Colonic mucosa (tissue), 4 donors: ENCODE measurements at regions not wholly inside any gene's neighbourhood (a gene's known extent, or its start where the extent isn't known, plus 50 kb on each side); places are given as distances from the start of the nearest gene placed in this dataset.

ENCODE experiments used
- DNase-seq: peaks from one replicate; pipeline ENCODE4 v3.0.0-alpha.2; 2020
- H3K27ac ChIP-seq: fragments of 200-600 bp; one replicate; pipeline ENCODE4 v1.8.0; 2021
- H3K27me3 ChIP-seq: fragments of 200-600 bp; one replicate; pipeline ENCODE4 v1.8.0; 2021
- H3K36me3 ChIP-seq: fragments of 200-600 bp; one replicate; pipeline ENCODE4 v1.8.0; 2021
- H3K4me1 ChIP-seq: fragments of 200-600 bp; one replicate; pipeline ENCODE4 v1.8.0; 2021; ENCODE audit warnings: mild to moderate bottlenecking
- H3K4me3 ChIP-seq: fragments of 200-600 bp; one replicate; pipeline ENCODE4 v1.8.0; 2021
- H3K9ac ChIP-seq, 2 donors: one replicate each; pipeline ENCODE4 v1.7.0; 2013; ENCODE audit warnings: control low read depth in 2 of 2, low read depth in 2 of 2, low read length in 2 of 2
- H3K9me3 ChIP-seq: fragments of 200-600 bp; one replicate; pipeline ENCODE4 v1.8.0; 2021
- intact Hi-C: fragments of 100-400 bp; cut with DNase I; formaldehyde crosslinking; loops from one replicate; pipeline ENCODE4 v1.14.1; 2022
- TF ChIP-seq, protein P1 (sequence below): fragments of 200-600 bp; IDR thresholded peaks from one replicate; pipeline ENCODE4 v1.8.0; 2022; ENCODE audit warnings: antibody characterized with exemption, mild to moderate bottlenecking
- donor health status: healthy.
- donor health status: DM: no; HTN: no; CAD: no.
- donor health status: DM: no; HTN: no; CAD: no.

DNA sequence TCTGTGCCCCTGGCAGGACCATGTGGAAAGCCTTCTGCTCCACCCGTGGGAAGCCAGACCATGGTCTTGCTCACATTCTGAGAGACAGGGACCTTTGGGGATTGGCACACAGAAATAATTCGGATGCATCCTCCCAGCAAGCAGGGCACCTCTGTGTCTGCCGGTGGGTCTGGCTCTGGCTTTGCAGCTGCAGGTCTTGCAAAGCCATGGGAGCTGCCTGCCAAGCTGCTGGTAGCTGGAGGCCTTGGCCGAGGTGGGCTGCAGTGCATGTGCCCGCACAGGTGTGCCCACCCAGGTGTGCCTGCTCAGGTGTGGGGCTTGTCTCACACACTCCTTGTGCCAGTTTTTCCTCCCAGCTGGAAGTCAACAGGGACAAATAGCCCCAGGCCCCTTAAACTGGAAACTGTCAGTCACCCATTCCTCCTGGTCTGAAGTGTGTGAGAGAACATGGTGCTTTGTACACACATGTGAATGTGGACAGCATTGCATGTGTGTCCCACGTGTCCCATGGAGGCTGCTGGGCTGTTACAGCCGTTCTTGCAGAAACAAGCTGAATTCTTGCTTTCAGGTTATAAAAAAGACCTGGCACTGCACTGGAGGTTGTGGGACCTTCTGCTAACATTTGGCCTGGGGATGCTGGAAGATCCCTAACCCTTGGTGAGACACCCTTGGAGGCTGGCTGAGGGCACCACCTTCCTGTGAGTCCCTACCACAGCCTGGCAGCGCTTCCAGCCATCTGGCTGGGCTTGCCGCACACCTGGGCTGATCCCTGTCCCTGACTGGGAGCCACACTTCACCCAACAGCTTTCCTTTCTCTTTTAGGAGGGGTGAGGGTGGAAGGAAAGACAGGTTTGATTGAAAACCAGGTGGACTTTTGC is 54.9 kb upstream of the SMOC2 start:
- intact Hi-C loops, result no loop called here
- no peak overlapping the region for H3K4me3 ChIP-seq
- no peaks in the 10 kb centered on the region for H3K9me3 ChIP-seq
- DNase-seq, result no peak
- no peak overlapping the region for H3K9ac ChIP-seq
- H3K27me3 ChIP-seq, result no peaks in the 10 kb centered on the region
- no peaks in the 10 kb centered on the region for H3K36me3 ChIP-seq
- TF ChIP-seq, protein P1, sequence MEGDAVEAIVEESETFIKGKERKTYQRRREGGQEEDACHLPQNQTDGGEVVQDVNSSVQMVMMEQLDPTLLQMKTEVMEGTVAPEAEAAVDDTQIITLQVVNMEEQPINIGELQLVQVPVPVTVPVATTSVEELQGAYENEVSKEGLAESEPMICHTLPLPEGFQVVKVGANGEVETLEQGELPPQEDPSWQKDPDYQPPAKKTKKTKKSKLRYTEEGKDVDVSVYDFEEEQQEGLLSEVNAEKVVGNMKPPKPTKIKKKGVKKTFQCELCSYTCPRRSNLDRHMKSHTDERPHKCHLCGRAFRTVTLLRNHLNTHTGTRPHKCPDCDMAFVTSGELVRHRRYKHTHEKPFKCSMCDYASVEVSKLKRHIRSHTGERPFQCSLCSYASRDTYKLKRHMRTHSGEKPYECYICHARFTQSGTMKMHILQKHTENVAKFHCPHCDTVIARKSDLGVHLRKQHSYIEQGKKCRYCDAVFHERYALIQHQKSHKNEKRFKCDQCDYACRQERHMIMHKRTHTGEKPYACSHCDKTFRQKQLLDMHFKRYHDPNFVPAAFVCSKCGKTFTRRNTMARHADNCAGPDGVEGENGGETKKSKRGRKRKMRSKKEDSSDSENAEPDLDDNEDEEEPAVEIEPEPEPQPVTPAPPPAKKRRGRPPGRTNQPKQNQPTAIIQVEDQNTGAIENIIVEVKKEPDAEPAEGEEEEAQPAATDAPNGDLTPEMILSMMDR, result no peak
- H3K27ac ChIP-seq, result no peak overlapping the region
- no peaks in the 10 kb centered on the region for H3K4me1 ChIP-seq

DNA sequence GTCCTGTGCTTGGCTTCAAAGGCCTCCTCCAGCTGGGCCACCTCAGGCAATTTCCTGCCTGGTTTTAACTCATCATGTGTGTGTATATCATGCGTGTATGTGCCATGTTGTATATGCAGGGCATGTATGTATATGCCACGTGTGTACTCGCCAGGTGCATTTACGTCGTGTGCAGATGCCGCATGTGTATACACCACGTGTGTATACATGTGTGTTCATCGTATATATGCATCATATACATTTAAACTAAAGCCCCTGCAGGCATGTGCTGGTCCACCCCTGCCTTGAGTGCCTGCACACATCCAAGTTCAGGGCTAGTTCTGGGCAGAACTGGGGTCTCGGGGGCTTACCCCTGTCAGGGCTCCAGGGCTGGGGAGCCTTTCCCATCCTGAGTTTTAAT is 54.0 kb upstream of the SMOC2 start:
- no peaks in the 10 kb centered on the region for H3K9me3 ChIP-seq
- H3K36me3 ChIP-seq, result no peaks in the 10 kb centered on the region
- H3K27me3 ChIP-seq, result no peaks in the 10 kb centered on the region
- no peak overlapping the region for H3K27ac ChIP-seq
- intact Hi-C loops, result no loop called here
- no peak overlapping the region for H3K9ac ChIP-seq
- DNase-seq, result no peak
- no peaks in the 10 kb centered on the region for H3K4me1 ChIP-seq
- TF ChIP-seq, protein P1, result no peak
- no peak overlapping the region for H3K4me3 ChIP-seq

DNA sequence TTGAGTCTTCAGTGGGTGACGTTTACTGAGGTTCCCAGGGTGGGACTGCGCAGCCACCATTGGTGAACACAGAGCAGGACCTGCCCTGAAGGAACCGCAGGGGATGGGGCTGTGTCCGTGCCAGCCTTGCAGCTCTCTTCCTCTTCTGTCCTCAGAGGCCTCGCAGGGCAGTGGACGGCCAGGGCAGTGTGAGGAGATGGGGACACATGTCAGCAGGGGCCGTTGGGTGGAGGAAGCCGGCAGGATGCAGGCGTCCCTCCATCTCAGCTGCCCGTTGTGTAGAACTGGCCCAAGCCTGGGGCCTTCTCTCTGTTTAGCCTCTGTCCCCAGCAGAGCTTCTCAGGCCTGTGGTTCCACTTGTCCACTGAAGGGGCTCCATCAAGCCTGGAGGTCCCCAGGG is 53.6 kb upstream of the SMOC2 start:
- Histone ChIP-seq H3K36me3 (no peaks in the 10 kb centered on the region), H3K27ac (no peak overlapping the region), H3K9me3 (no peaks in the 10 kb centered on the region), H3K27me3 (no peaks in the 10 kb centered on the region), H3K4me1 (no peaks in the 10 kb centered on the region), H3K9ac (no peak overlapping the region), H3K4me3 (no peak overlapping the region)
- TF ChIP-seq, protein P1, result no peak
- DNase-seq, result no peak
- intact Hi-C loops, result no loop called here

DNA sequence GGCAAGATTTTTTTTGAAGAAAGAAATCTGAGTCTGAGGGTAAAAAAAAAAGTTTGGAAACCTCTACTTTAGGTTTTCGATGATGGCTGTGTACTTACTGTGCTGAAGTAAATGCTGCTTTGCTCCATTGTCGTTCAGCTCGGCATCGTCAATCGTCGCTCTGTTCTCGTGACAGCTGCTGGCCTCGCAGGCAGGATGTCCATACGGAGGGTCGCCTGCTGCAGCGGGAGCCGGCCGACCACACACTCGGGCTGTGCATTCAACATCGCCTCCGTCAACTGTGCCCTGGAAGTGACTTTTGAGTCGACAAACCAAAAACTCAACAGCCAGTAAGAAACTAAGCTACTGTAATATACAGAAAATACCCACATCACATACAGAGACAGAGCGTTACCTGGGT is 53.1 kb upstream of the SMOC2 start:
- TF ChIP-seq, protein P1, result no peak
- Histone ChIP-seq H3K27me3 (no peaks in the 10 kb centered on the region), H3K4me1 (no peaks in the 10 kb centered on the region), H3K9ac (no peak overlapping the region), H3K9me3 (no peaks in the 10 kb centered on the region), H3K27ac (no peak overlapping the region), H3K36me3 (no peaks in the 10 kb centered on the region), H3K4me3 (no peak overlapping the region)
- intact Hi-C loops, result no loop called here
- DNase-seq, result no peak

DNA sequence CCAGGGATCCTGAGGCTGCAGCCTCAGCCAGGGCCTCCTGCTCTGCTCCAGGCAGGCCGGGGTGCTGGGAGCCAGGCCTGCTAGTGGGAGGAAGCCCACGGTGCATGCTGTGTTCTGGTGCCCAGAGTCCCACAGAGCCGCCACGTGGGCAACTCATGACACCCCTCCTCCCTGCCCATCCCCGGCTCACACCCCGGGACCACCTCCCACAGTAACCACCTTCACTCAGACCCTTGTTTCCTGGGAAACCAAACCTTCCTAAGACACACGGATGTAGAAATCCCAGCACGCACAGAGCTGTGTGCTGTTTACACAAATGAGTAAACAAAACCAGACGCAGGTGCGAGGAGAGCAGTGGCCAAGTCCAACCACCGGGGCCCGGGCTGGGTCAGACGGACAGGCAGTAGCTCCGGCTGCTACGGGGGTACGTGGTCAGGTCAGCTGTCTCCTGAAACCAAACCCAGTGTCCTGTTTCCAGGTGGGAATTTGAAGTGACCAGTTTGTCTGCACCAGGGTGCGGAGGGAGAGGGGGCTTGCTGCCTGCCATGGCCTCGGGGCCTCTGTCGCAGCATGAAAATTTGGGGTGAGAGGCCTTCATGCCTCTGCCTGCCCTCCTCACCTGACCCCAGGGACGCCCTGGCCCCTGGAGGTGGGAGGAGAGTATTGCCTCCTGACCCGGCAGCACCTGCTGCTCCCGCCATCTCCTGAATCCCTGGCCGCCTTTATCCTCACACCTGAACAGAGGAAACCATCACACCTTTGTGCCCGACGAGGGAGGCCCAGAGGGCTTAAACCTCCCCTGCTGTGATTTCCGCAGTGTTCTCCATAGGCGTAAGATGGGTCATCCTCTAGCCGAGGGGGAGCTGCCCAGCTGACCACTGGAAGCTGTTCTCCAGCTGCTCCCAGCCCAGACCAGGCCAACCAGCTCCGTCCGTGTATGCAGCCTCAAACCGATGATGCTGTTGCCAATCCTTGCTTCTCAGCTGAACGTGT is 52.0 kb upstream of the SMOC2 start:
- no peak overlapping the region for H3K27ac ChIP-seq
- peak; percentile 55 for DNase-seq

More for the DNA sequence above, 52.0 kb upstream of the SMOC2 start:
- Histone ChIP-seq H3K4me3 (no peak overlapping the region), H3K9me3 (no peaks in the 10 kb centered on the region), H3K4me1 (no peaks in the 10 kb centered on the region), H3K36me3 (no peaks in the 10 kb centered on the region), H3K9ac (no peak overlapping the region), H3K27me3 (no peaks in the 10 kb centered on the region)
- intact Hi-C loops, result no loop called here
- TF ChIP-seq, protein P1, result no peak
